HEK293 (cell line): ENCODE measurements at regions not wholly inside any gene's neighbourhood (a gene's known extent, or its start where the extent isn't known, plus 50 kb on each side); places are given as distances from the start of the nearest gene placed in this dataset.

ENCODE experiments used
- KLF8 ChIP-seq: fragments of 450-650 bp; formaldehyde crosslinking; IDR thresholded peaks from 2 replicates; pipeline ENCODE4 v1.5.1; 2016; ENCODE audit warnings: missing biosample characterization, missing genetic modification characterization
- REST ChIP-seq: fragments of 450-650 bp; formaldehyde crosslinking; IDR thresholded peaks from 2 replicates; pipeline ENCODE4 v1.5.1; 2016; ENCODE audit warnings: missing biosample characterization, missing genetic modification characterization
- ZNF580 ChIP-seq: fragments of 450-650 bp; formaldehyde crosslinking; IDR thresholded peaks from 2 replicates; pipeline ENCODE4 v1.5.1; 2016; ENCODE audit warnings: missing biosample characterization, missing genetic modification characterization
- ZNF596 ChIP-seq: fragments of 450-650 bp; IDR thresholded peaks from 2 replicates; pipeline ENCODE4 v1.5.0; 2018; ENCODE audit warnings: missing biosample characterization, mild to moderate bottlenecking, missing genetic modification characterization, moderate library complexity
- TF ChIP-seq, protein P1 (sequence below): fragments of 450-650 bp; formaldehyde crosslinking; IDR thresholded peaks from 2 replicates; pipeline ENCODE4 v1.5.1; 2016; ENCODE audit warnings: missing biosample characterization, missing genetic modification characterization

GRCh38 chr4:96652821-96653220 is 812.9 kb downstream of the PDHA2 start:
- TF ChIP-seq ZNF596 (tag by site-specific recombination), result no peak
- no peak for TF ChIP-seq REST (tag by site-specific recombination)
- TF ChIP-seq, protein P1, sequence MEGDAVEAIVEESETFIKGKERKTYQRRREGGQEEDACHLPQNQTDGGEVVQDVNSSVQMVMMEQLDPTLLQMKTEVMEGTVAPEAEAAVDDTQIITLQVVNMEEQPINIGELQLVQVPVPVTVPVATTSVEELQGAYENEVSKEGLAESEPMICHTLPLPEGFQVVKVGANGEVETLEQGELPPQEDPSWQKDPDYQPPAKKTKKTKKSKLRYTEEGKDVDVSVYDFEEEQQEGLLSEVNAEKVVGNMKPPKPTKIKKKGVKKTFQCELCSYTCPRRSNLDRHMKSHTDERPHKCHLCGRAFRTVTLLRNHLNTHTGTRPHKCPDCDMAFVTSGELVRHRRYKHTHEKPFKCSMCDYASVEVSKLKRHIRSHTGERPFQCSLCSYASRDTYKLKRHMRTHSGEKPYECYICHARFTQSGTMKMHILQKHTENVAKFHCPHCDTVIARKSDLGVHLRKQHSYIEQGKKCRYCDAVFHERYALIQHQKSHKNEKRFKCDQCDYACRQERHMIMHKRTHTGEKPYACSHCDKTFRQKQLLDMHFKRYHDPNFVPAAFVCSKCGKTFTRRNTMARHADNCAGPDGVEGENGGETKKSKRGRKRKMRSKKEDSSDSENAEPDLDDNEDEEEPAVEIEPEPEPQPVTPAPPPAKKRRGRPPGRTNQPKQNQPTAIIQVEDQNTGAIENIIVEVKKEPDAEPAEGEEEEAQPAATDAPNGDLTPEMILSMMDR (tag by site-specific recombination), result no peak
- no peak for TF ChIP-seq KLF8
- TF ChIP-seq ZNF580 (tag by site-specific recombination), result no peak
